ENCODE measurements at regions not wholly inside any gene's neighbourhood (a gene's known extent, or its start where the extent isn't known, plus 50 kb on each side); places are given as distances from the start of the nearest gene placed in this dataset.
A peak's percentile ranks its signal among the peaks of the same experiment; 100 is the strongest.

- DNase-seq (ENCODE audit: extremely low spot score) = no peak
- Histone ChIP-seq H3K27ac (ENCODE audit: low read depth) (no peak overlapping the region), H3K36me3 (ENCODE audit: insufficient read depth) (no peaks in the 10 kb centered on the region), H3K4me3 (ENCODE audit: low read depth, low read length) (no peak overlapping the region), H3K4me1 (ENCODE audit: insufficient read depth) (no peaks in the 10 kb centered on the region)
- WGBS = 75% methylated on average over 11 of the region's 11 CpGs
Measured at GRCh38 chr5:96582343-96582742, 79.8 kb upstream of the CAST start.

GRCh38 chr5:96584712-96585111 lies 77.5 kb upstream of the CAST start:
- Histone ChIP-seq H3K4me3 (ENCODE audit: low read depth, low read length) (no peak overlapping the region), H3K4me1 (ENCODE audit: insufficient read depth) (no peaks in the 10 kb centered on the region), H3K27ac (ENCODE audit: low read depth) (no peak overlapping the region), H3K36me3 (ENCODE audit: insufficient read depth) (no peaks in the 10 kb centered on the region)
- WGBS = 64% methylated on average over 6 of the region's 6 CpGs
- no peak for DNase-seq (ENCODE audit: extremely low spot score)

- 86% methylated on average over 1 of the region's 1 CpG for WGBS
- H3K4me1 ChIP-seq (ENCODE audit: insufficient read depth) = no peaks in the 10 kb centered on the region
- no peak for DNase-seq (ENCODE audit: extremely low spot score)
- H3K27ac ChIP-seq (ENCODE audit: low read depth) = no peak overlapping the region
- no peaks in the 10 kb centered on the region for H3K36me3 ChIP-seq (ENCODE audit: insufficient read depth)
- H3K4me3 ChIP-seq (ENCODE audit: low read depth, low read length) = no peak overlapping the region
Measured at GRCh38 chr5:96588539-96588938, 73.6 kb upstream of the CAST start.

GRCh38 chr5:96590796-96591195 lies 71.4 kb upstream of the CAST start:
- Histone ChIP-seq H3K4me3 (ENCODE audit: low read depth, low read length) (no peak overlapping the region), H3K27ac (ENCODE audit: low read depth) (no peak overlapping the region), H3K36me3 (ENCODE audit: insufficient read depth) (no peaks in the 10 kb centered on the region), H3K4me1 (ENCODE audit: insufficient read depth) (no peaks in the 10 kb centered on the region)
- DNase-seq (ENCODE audit: extremely low spot score) = no peak
- 81% methylated on average over 2 of the region's 2 CpGs for WGBS

GRCh38 chr5:96595300-96596090 lies 66.7 kb upstream of the CAST start:
- Histone ChIP-seq H3K4me1 (ENCODE audit: insufficient read depth) (no peaks in the 10 kb centered on the region), H3K36me3 (ENCODE audit: insufficient read depth) (no peaks in the 10 kb centered on the region), H3K27ac (ENCODE audit: low read depth) (no peak overlapping the region), H3K4me3 (ENCODE audit: low read depth, low read length) (no peak overlapping the region)
- DNase-seq (ENCODE audit: extremely low spot score) = no peak
- 83% methylated on average over 6 of the region's 6 CpGs for WGBS

GRCh38 chr5:96597438-96598020 lies 64.6 kb upstream of the CAST start:
- Histone ChIP-seq H3K4me1 (ENCODE audit: insufficient read depth) (no peaks in the 10 kb centered on the region), H3K27ac (ENCODE audit: low read depth) (no peak overlapping the region), H3K4me3 (ENCODE audit: low read depth, low read length) (no peak overlapping the region), H3K36me3 (ENCODE audit: insufficient read depth) (no peaks in the 10 kb centered on the region)
- DNase-seq (ENCODE audit: extremely low spot score) = no peak
- 76% methylated on average over 4 of the region's 4 CpGs for WGBS

- WGBS = 57% methylated on average over 5 of the region's 5 CpGs
- H3K4me3 ChIP-seq (ENCODE audit: low read depth, low read length) = no peak overlapping the region
- no peaks in the 10 kb centered on the region for H3K36me3 ChIP-seq (ENCODE audit: insufficient read depth)
- H3K27ac ChIP-seq (ENCODE audit: low read depth) = peak overlapping the region; percentile 5
- H3K4me1 ChIP-seq (ENCODE audit: insufficient read depth) = no peaks in the 10 kb centered on the region
- no peak for DNase-seq (ENCODE audit: extremely low spot score)
Measured at GRCh38 chr5:96601200-96601599, 61.0 kb upstream of the CAST start.

GRCh38 chr5:96601715-96602244 lies 60.4 kb upstream of the CAST start:
- no peak overlapping the region for H3K27ac ChIP-seq (ENCODE audit: low read depth)
- H3K36me3 ChIP-seq (ENCODE audit: insufficient read depth) = no peaks in the 10 kb centered on the region
- H3K4me3 ChIP-seq (ENCODE audit: low read depth, low read length) = no peak overlapping the region
- peak; percentile 40 for DNase-seq (ENCODE audit: extremely low spot score)
- H3K4me1 ChIP-seq (ENCODE audit: insufficient read depth) = no peaks in the 10 kb centered on the region
- WGBS = 23% methylated on average over 4 of the region's 4 CpGs

GRCh38 chr5:96602776-96603175 lies 59.4 kb upstream of the CAST start:
- no peak overlapping the region for H3K27ac ChIP-seq (ENCODE audit: low read depth)
- no peaks in the 10 kb centered on the region for H3K36me3 ChIP-seq (ENCODE audit: insufficient read depth)
- no peaks in the 10 kb centered on the region for H3K4me1 ChIP-seq (ENCODE audit: insufficient read depth)
- no peak for DNase-seq (ENCODE audit: extremely low spot score)
- WGBS = 92% methylated on average over 4 of the region's 4 CpGs
- H3K4me3 ChIP-seq (ENCODE audit: low read depth, low read length) = no peak overlapping the region

- Histone ChIP-seq H3K36me3 (ENCODE audit: insufficient read depth) (no peaks in the 10 kb centered on the region), H3K4me3 (ENCODE audit: low read depth, low read length) (no peak overlapping the region), H3K4me1 (ENCODE audit: insufficient read depth) (no peaks in the 10 kb centered on the region), H3K27ac (ENCODE audit: low read depth) (no peak overlapping the region)
- WGBS = 45% methylated on average over 1 of the region's 1 CpG
- DNase-seq (ENCODE audit: extremely low spot score) = no peak
Measured at GRCh38 chr5:96605144-96605837, 56.9 kb upstream of the CAST start.

- DNase-seq (ENCODE audit: extremely low spot score) = no peak
- Histone ChIP-seq H3K27ac (ENCODE audit: low read depth) (no peak overlapping the region), H3K4me3 (ENCODE audit: low read depth, low read length) (no peak overlapping the region), H3K4me1 (ENCODE audit: insufficient read depth) (no peaks in the 10 kb centered on the region), H3K36me3 (ENCODE audit: insufficient read depth) (no peaks in the 10 kb centered on the region)
- 48% methylated on average over 1 of the region's 1 CpG for WGBS
Measured at GRCh38 chr5:96609369-96609768, 52.8 kb upstream of the CAST start.

- no peak overlapping the region for H3K27ac ChIP-seq (ENCODE audit: low read depth)
- no peaks in the 10 kb centered on the region for H3K36me3 ChIP-seq (ENCODE audit: insufficient read depth)
- no peak for DNase-seq (ENCODE audit: extremely low spot score)
- WGBS = 83% methylated on average over 4 of the region's 4 CpGs
- no peaks in the 10 kb centered on the region for H3K4me1 ChIP-seq (ENCODE audit: insufficient read depth)
- no peak overlapping the region for H3K4me3 ChIP-seq (ENCODE audit: low read depth, low read length)
Measured at GRCh38 chr5:96610747-96611146, 51.4 kb upstream of the CAST start.

GRCh38 chr5:96611946-96612345 lies 50.2 kb upstream of the CAST start:
- 56% methylated on average over 2 of the region's 2 CpGs for WGBS
- no peak overlapping the region for H3K4me3 ChIP-seq (ENCODE audit: low read depth, low read length)
- no peaks in the 10 kb centered on the region for H3K4me1 ChIP-seq (ENCODE audit: insufficient read depth)
- H3K27ac ChIP-seq (ENCODE audit: low read depth) = no peak overlapping the region
- no peaks in the 10 kb centered on the region for H3K36me3 ChIP-seq (ENCODE audit: insufficient read depth)
- DNase-seq (ENCODE audit: extremely low spot score) = no peak

All from urinary bladder (tissue), 3 donors.